Fibroblast of pulmonary artery (primary cell): ENCODE measurements at regions not wholly inside any gene's neighbourhood (a gene's known extent, or its start where the extent isn't known, plus 50 kb on each side); places are given as distances from the start of the nearest gene placed in this dataset.

Experiments used
- DNase-seq: peaks from one replicate; pipeline ENCODE4 v3.0.0-alpha.2; 2010; ENCODE audit warnings: low read depth
- H3K4me3 ChIP-seq: replicated peaks from 2 replicates; pipeline ENCODE4 v1.5.1; 2011; ENCODE audit warnings: low read depth, mild to moderate bottlenecking, control low read depth, low read length, moderate library complexity
- CTCF ChIP-seq: IDR thresholded peaks from 2 replicates; pipeline ENCODE4 v1.5.1; 2011; ENCODE audit warnings: mild to moderate bottlenecking, control low read depth, low read length, inconsistent platforms; ENCODE audit errors: missing control alignments

- no peak for TF ChIP-seq CTCF
- no peak overlapping the region for H3K4me3 ChIP-seq
- no peak for DNase-seq
Measured at GRCh38 chr17:73833775-73834488, 189.7 kb upstream of the SDK2 start.

GRCh38 chr17:73834684-73835343 lies 190.6 kb upstream of the SDK2 start:
- no peak for TF ChIP-seq CTCF
- no peak overlapping the region for H3K4me3 ChIP-seq
- no peak for DNase-seq

DNA sequence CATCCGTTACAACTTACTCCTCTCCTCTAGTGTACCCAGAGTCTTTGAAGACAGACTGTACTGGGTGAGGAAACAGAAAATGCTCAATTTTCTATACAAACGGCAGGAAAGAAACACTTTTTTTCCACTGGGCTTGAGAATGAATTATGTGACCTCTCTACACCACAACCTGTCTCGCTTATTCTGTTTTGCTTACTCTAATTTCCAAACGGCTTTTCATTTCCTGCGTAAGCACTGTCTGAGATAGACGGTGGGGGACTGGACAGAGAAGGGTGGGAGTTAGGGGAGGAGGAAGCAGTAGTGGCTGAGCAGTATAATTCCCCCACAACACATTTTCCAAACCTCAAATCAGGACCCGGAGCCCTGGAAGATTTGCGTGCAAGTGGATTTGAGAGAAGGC lies 191.4 kb upstream of the SDK2 start:
- no peak overlapping the region for H3K4me3 ChIP-seq
- no peak for DNase-seq
- no peak for TF ChIP-seq CTCF

GRCh38 chr17:73838815-73839214 lies 194.6 kb upstream of the SDK2 start:
- no peak for TF ChIP-seq CTCF
- no peak overlapping the region for H3K4me3 ChIP-seq
- no peak for DNase-seq

GRCh38 chr17:73840829-73841228 lies 196.6 kb upstream of the SDK2 start:
- no peak for TF ChIP-seq CTCF
- DNase-seq: no peak
- no peak overlapping the region for H3K4me3 ChIP-seq

GRCh38 chr17:73841431-73842060 lies 197.3 kb upstream of the SDK2 start:
- no peak for DNase-seq
- TF ChIP-seq CTCF: peak; percentile 24
- no peak overlapping the region for H3K4me3 ChIP-seq
